ENCODE measurements at regions not wholly inside any gene's neighbourhood (a gene's known extent, or its start where the extent isn't known, plus 50 kb on each side); places are given as distances from the start of the nearest gene placed in this dataset.

- DNase-seq (ENCODE audit: low spot score), result no peak
Measured at GRCh38 chr5:118279540-118280294, 708.6 kb downstream of the DTWD2 start.

GRCh38 chr5:118270526-118270925 lies 717.8 kb downstream of the DTWD2 start:
- DNase-seq (ENCODE audit: low spot score), result no peak

GRCh38 chr5:118258223-118258622 lies 730.1 kb downstream of the DTWD2 start:
- no peak for DNase-seq (ENCODE audit: low spot score)

GRCh38 chr5:118257066-118257465 lies 731.3 kb downstream of the DTWD2 start:
- DNase-seq (ENCODE audit: low spot score), result no peak

GRCh38 chr5:118253225-118254061 lies 734.9 kb downstream of the DTWD2 start:
- no peak for DNase-seq (ENCODE audit: low spot score)

GRCh38 chr5:118249386-118249785 lies 739.0 kb downstream of the DTWD2 start:
- DNase-seq (ENCODE audit: low spot score), result no peak

GRCh38 chr5:118247458-118247857 lies 740.9 kb downstream of the DTWD2 start:
- no peak for DNase-seq (ENCODE audit: low spot score)

- no peak for DNase-seq (ENCODE audit: low spot score)
Measured at GRCh38 chr5:118243613-118244012, 744.7 kb downstream of the DTWD2 start.

- DNase-seq (ENCODE audit: low spot score), result no peak
Measured at GRCh38 chr5:118243068-118243467, 745.3 kb downstream of the DTWD2 start.

- DNase-seq (ENCODE audit: low spot score), result no peak
Measured at GRCh38 chr5:118236108-118236849, 752.1 kb downstream of the DTWD2 start.

- DNase-seq (ENCODE audit: low spot score), result no peak
Measured at GRCh38 chr5:118233606-118234005, 754.7 kb downstream of the DTWD2 start.

GRCh38 chr5:118228489-118228888 lies 759.9 kb downstream of the DTWD2 start:
- DNase-seq (ENCODE audit: low spot score), result no peak

GRCh38 chr5:118224546-118224945 lies 763.8 kb downstream of the DTWD2 start:
- no peak for DNase-seq (ENCODE audit: low spot score)

GRCh38 chr5:118220556-118221195 lies 767.7 kb downstream of the DTWD2 start:
- no peak for DNase-seq (ENCODE audit: low spot score)

- DNase-seq (ENCODE audit: low spot score), result no peak
Measured at GRCh38 chr5:118211606-118212005, 776.7 kb downstream of the DTWD2 start.

- no peak for DNase-seq (ENCODE audit: low spot score)
Measured at GRCh38 chr5:118208031-118208453, 780.3 kb downstream of the DTWD2 start.

GRCh38 chr5:118199801-118200200 lies 788.5 kb downstream of the DTWD2 start:
- DNase-seq (ENCODE audit: low spot score), result no peak

- no peak for DNase-seq (ENCODE audit: low spot score)
Measured at GRCh38 chr5:118196229-118196628, 792.1 kb downstream of the DTWD2 start.

- no peak for DNase-seq (ENCODE audit: low spot score)
Measured at GRCh38 chr5:118195211-118195610, 793.1 kb downstream of the DTWD2 start.

- no peak for DNase-seq (ENCODE audit: low spot score)
Measured at GRCh38 chr5:118193194-118193905, 795.0 kb downstream of the DTWD2 start.

- DNase-seq (ENCODE audit: low spot score), result no peak
Measured at GRCh38 chr5:118185018-118185417, 803.3 kb downstream of the DTWD2 start.

Data from CD4-positive, alpha-beta T cell treated with Interleukin-6 at 100 ng/mL for 8 hours (primary cell).